BLaER1 treated with 17β-estradiol and CSF1 and Interleukin-3, amounts not matched to agents 10 nM and 100 nM (cell line): ENCODE measurements at regions not wholly inside any gene's neighbourhood (a gene's known extent, or its start where the extent isn't known, plus 50 kb on each side); places are given as distances from the start of the nearest gene placed in this dataset.
A peak's percentile ranks its signal among the peaks of the same experiment; 100 is the strongest.
"Not testable (repeated sequence)": the region's sequence is repeated elsewhere in the genome, so short reads cannot be mapped to it uniquely, and the experiment has no call there.

Experiments
- H3K27ac ChIP-seq, 11 experiments: shearing (Covaris generic); formaldehyde crosslinking; 2 replicates each; pipeline ENCODE4 v1.8.1; 2022
- H3K27me3 ChIP-seq, 11 experiments: shearing (Covaris generic); formaldehyde crosslinking; 2 replicates each; pipeline ENCODE4 v1.8.1; 2022
- H3K36me3 ChIP-seq, 11 experiments: shearing (Covaris generic); formaldehyde crosslinking; 2 replicates each; pipeline ENCODE4 v1.8.1; 2022
- H3K4me1 ChIP-seq, 10 experiments: shearing (Covaris generic); formaldehyde crosslinking; 2 replicates each; pipeline ENCODE4 v1.8.1; 2022
- H3K4me2 ChIP-seq, 11 experiments: shearing (Covaris generic); formaldehyde crosslinking; 2 replicates each; pipeline ENCODE4 v1.8.1; 2022
- H3K4me3 ChIP-seq, 10 experiments: shearing (Covaris generic); formaldehyde crosslinking; 2 replicates each; pipeline ENCODE4 v1.8.1; 2022
- H3K9ac ChIP-seq, 11 experiments: shearing (Covaris generic); formaldehyde crosslinking; 2 replicates each; pipeline ENCODE4 v1.8.1; 2022
- H3K9me3 ChIP-seq, 11 experiments: shearing (Covaris generic); formaldehyde crosslinking; replicated peaks in 1 of 11; 2 replicates each; pipeline ENCODE4 v1.8.1; 2022
- H4K20me1 ChIP-seq, 11 experiments: shearing (Covaris generic); formaldehyde crosslinking; 2 replicates each; pipeline ENCODE4 v1.8.1; 2022
- Cebpa-rat ChIP-seq, 11 experiments: shearing (Covaris generic); IDR thresholded peaks; 2 replicates each; pipeline ENCODE4 v1.8.1; 2022

DNA sequence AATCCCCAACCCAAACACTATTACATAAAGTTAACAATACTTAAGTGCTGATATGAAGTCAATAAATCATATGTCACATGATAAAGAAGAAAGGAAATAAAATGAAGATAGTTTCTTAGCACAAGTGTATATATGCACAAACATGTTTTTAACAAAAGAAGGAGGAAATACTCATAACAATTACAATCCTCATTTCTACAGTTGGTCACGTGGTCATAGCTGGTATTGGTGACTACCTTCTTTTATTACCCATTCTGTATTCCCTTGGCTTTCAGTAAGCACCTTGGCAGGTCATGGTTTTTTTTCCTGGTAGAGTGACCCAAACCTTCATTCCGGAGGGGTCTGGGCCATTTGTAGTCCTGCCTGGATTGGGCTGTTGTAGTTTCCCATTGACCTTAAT, 137.1 kb upstream of the KCND3 start:
- Histone ChIP-seq H3K36me3 (no peaks in the 10 kb centered on the region), H3K27ac (no peak overlapping the region), H4K20me1 (no peaks in the 10 kb centered on the region), H3K9ac (no peak overlapping the region), H3K4me1 (no peaks in the 10 kb centered on the region), H3K4me2 (no peak overlapping the region), H3K4me3 (no peak overlapping the region), H3K9me3 (no peaks in the 10 kb centered on the region), H3K27me3 (no peaks in the 10 kb centered on the region)
- no peak for TF ChIP-seq Cebpa-rat (IDR thresholded peaks at IDR 0.05)

DNA sequence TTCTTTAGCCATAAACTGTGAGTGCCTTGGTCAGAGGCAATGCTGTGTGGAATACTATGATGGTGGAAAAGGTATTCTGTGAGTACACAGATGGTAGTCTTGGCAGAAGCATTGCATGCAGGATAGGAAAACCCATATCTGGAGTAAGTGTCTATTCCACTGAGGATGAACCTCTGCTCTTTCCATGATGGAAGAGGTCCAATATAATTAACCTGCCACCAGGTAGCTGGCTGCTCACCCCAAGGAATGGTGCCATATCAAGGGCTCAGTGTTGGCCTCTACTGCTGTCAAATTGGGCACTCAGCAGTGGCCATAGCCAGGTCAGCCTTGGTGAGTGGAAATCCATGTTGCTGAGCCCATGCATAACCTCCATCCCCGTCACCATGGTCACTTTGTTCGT, 138.1 kb upstream of the KCND3 start:
- H3K36me3 ChIP-seq, H4K20me1 ChIP-seq, H3K27ac ChIP-seq, H3K9ac ChIP-seq, H3K27me3 ChIP-seq, H3K4me3 ChIP-seq, H3K4me1 ChIP-seq, H3K9me3 ChIP-seq, H3K4me2 ChIP-seq: not testable (repeated sequence)

DNA sequence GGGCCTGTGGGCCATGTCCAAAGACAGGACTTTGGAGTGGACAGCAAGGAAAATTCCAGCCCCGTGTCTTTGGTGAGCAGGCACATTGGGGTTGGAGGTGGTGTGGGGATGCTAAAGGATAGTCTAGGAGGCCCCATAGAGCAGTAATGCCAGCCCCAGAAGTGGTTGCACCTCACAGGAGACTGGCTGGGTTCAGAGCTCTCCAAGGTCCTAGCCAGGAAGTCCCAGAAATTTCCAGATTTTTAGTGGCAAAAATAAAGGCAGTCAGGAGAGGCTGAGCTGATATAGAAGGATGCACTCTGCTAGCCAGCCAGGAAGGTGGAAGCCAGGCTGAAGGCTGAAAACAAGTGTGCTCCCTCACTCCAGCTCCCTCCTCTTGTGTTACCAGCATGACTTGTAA, 144.0 kb upstream of the KCND3 start:
- Histone ChIP-seq H3K9ac (no peak overlapping the region), H3K4me2 (no peak overlapping the region), H3K4me1 (no peaks in the 10 kb centered on the region), H3K9me3 (no peaks in the 10 kb centered on the region), H3K4me3 (no peak overlapping the region), H3K36me3 (no peaks in the 10 kb centered on the region), H3K27ac (no peak overlapping the region), H4K20me1 (no peaks in the 10 kb centered on the region), H3K27me3 (no peaks in the 10 kb centered on the region)
- TF ChIP-seq Cebpa-rat (IDR thresholded peaks at IDR 0.05) = no peak

- Histone ChIP-seq H3K27me3 (no peaks in the 10 kb centered on the region), H3K9me3 (no peaks in the 10 kb centered on the region), H3K27ac (no peak overlapping the region), H3K4me1 (peaks cover 0 to 22% (median 16%) of the 10 kb centered on the region in 10 experiments; a peak in 17 of 20 replicates), H3K4me3 (no peak overlapping the region), H3K36me3 (no peaks in the 10 kb centered on the region), H3K4me2 (no peak overlapping the region), H4K20me1 (no peaks in the 10 kb centered on the region), H3K9ac (no peak overlapping the region)
- no peak for TF ChIP-seq Cebpa-rat (IDR thresholded peaks at IDR 0.05)
Observed at GRCh38 chr1:112140743-112141142, 151.3 kb upstream of the KCND3 start.

DNA sequence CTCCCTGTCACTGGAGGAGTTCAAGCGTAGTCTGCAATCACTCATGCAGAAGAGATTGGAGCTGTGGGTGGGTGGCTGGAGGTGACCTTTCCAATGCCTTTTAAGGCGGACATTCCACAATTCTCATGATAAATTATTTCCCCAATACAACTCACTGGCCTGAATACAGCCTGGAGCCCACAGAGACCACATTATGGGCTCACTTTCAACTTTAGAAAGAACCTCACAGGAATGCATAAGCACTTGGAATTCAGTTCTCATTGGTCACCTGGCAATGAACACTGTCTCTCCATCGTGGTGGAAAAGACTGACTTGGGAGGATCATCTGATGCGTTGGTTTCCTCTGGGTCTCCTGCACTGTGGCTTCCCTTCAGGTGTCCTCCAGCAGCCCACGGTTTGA, 151.8 kb upstream of the KCND3 start:
- Histone ChIP-seq H3K4me3 (no peak overlapping the region), H4K20me1 (no peaks in the 10 kb centered on the region), H3K27me3 (no peaks in the 10 kb centered on the region), H3K27ac (no peak overlapping the region), H3K9me3 (no peaks in the 10 kb centered on the region), H3K36me3 (no peaks in the 10 kb centered on the region), H3K4me2 (no peak overlapping the region), H3K9ac (no peak overlapping the region), H3K4me1 (peaks cover 0 to 23% (median 16%) of the 10 kb centered on the region in 10 experiments; a peak in 17 of 20 replicates)
- TF ChIP-seq Cebpa-rat (IDR thresholded peaks at IDR 0.05) = no peak

DNA sequence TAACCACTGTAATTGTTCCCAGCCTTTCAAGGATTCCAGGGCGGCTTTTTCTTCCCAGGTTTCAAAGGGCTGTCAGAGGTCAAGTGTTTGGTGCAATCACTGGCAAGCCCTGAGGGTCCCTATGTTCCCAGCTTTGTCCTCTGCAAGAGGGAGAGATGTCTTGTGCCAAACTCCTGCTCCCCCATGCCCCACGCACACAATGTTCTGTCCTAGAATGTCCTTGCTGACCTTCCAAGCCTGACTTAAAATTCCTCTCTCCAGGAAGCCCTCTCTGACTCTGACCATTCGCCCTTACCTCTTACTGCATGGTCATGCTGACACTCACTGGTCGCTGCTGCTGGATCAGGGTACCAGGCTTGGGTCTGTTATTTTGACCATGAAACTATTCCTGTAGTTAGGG, 152.5 kb upstream of the KCND3 start:
- TF ChIP-seq Cebpa-rat (IDR thresholded peaks at IDR 0.05) = no peak

GRCh38 chr1:112143871-112144441, 154.5 kb upstream of the KCND3 start:
- Histone ChIP-seq H3K9ac (no peak overlapping the region), H3K27ac (no peak overlapping the region), H3K9me3 (peaks cover 2 to 14% (median 4%) of the 10 kb centered on the region in 11 experiments; a peak in 16 of 22 replicates), H3K4me3 (no peak overlapping the region), H3K4me2 (peak overlapping the region in 8 of 11 experiments; percentile 48 to 89 (median 70); a peak in 13 of 22 replicates), H3K4me1 (peaks cover 0 to 23% (median 16%) of the 10 kb centered on the region in 10 experiments; a peak in 17 of 20 replicates), H3K27me3 (no peaks in the 10 kb centered on the region), H3K36me3 (no peaks in the 10 kb centered on the region), H4K20me1 (no peaks in the 10 kb centered on the region)
- TF ChIP-seq Cebpa-rat (IDR thresholded peaks at IDR 0.05) = no peak

More for the DNA sequence above, 152.5 kb upstream of the KCND3 start:
- Histone ChIP-seq H3K36me3 (no peaks in the 10 kb centered on the region), H3K9me3 (no peaks in the 10 kb centered on the region), H3K27me3 (no peaks in the 10 kb centered on the region), H3K4me2 (no peak overlapping the region), H3K4me1 (peaks cover 0 to 23% (median 16%) of the 10 kb centered on the region in 10 experiments; a peak in 17 of 20 replicates), H3K4me3 (no peak overlapping the region), H3K27ac (no peak overlapping the region), H4K20me1 (no peaks in the 10 kb centered on the region), H3K9ac (no peak overlapping the region)

DNA sequence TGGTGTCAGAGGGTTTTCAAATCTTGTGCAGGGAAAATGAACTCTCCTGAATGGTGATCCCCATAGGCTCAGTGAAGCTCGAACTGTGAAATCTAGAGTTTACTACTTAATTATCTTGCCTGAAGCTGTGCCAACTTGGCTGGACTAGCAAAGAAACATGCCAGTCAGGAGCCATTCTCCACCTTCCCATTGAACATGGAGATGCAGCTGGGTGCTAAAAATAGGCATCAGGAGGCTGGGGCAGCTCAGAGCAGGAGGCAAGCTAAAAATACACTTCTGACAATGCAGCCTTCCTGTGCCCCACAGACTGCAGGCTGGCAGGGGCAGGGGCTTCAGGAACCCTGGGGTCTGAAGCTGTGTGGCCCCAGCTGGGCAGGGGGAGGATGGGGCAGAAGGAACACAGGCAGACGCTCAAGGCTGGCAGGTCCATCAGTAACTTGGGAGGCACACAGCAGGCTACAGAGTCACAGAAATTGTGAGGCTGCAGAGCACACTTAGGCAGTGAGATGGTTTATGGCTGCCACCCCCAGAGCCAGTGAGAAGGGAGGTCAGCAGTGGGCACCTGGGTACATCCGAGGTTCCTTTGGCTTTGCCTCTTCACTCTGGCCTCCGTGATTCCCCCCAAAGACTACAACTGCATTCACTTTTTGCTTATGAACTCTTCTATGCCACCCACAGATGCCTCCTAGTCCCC, 155.4 kb upstream of the KCND3 start:
- Histone ChIP-seq H3K9ac (no peak overlapping the region; a peak in 1 of 22 replicates), H3K36me3 (no peaks in the 10 kb centered on the region), H3K9me3 (peaks cover 11 to 23% (median 13%) of the 10 kb centered on the region in 11 experiments), H3K4me2 (peak overlapping the region in 9 of 11 experiments; percentile 34 to 89 (median 68); a peak in 18 of 22 replicates), H4K20me1 (no peaks in the 10 kb centered on the region), H3K27me3 (no peaks in the 10 kb centered on the region), H3K27ac (no peak overlapping the region; a peak in 1 of 22 replicates), H3K4me3 (no peak overlapping the region), H3K4me1 (peaks cover 0 to 23% (median 16%) of the 10 kb centered on the region in 10 experiments; a peak in 17 of 20 replicates)
- no peak for TF ChIP-seq Cebpa-rat (IDR thresholded peaks at IDR 0.05)

GRCh38 chr1:112146201-112146715, 156.8 kb upstream of the KCND3 start:
- no peaks in the 10 kb centered on the region for H3K27me3 ChIP-seq
- H3K4me2 ChIP-seq = no peak overlapping the region
- H3K36me3 ChIP-seq = no peaks in the 10 kb centered on the region
- H3K9me3 ChIP-seq = peaks cover 14 to 27% (median 18%) of the 10 kb centered on the region in 11 experiments
- no peaks in the 10 kb centered on the region for H4K20me1 ChIP-seq
- TF ChIP-seq Cebpa-rat (IDR thresholded peaks at IDR 0.05) = no peak
- H3K9ac ChIP-seq = no peak overlapping the region
- H3K4me1 ChIP-seq = peaks cover 0 to 23% (median 16%) of the 10 kb centered on the region in 10 experiments; a peak in 17 of 20 replicates
- no peak overlapping the region for H3K4me3 ChIP-seq
- no peak overlapping the region for H3K27ac ChIP-seq

DNA sequence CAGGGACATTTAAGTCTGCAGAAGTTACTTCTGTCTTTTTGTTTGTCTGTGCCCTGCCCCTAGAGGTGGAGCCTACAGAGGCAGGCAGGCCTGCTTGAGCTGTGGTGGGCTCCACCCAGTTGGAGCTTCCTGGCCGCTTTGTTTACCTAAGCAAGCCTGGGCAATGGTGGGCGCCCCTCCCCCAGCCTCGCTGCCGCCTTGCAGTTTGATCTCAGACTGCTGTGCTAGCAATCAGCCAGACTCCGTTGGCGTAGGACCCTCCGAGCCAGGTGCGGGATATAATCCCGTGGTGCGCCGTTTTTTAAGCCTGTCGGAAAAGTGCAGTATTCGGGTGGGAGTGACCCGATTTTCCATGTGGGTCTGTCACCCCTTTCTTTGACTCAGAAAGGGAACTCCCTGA, 170.7 kb upstream of the KCND3 start:
- not testable (repeated sequence) for H3K9ac ChIP-seq, H3K9me3 ChIP-seq, H3K4me2 ChIP-seq, H3K36me3 ChIP-seq, H3K27ac ChIP-seq, H4K20me1 ChIP-seq, H3K4me1 ChIP-seq, H3K4me3 ChIP-seq, H3K27me3 ChIP-seq
